Left colon (tissue), 2 donors: ENCODE measurements at regions not wholly inside any gene's neighbourhood (a gene's known extent, or its start where the extent isn't known, plus 50 kb on each side); places are given as distances from the start of the nearest gene placed in this dataset.

Experiments used
- ATAC-seq: fragments of 200-7000 bp; cut with Tn5 transposase; one replicate; pipeline ENCODE4 v1.9.1; 2020; ENCODE audit warnings: mild to moderate bottlenecking, moderate library complexity
- DNase-seq, 2 donors: peaks; one replicate each; pipeline ENCODE4 v3.0.0-alpha.2; 2020
- intact Hi-C, 2 donors: fragments of 100-400 bp; cut with DNase I in 1 of 2; cut with micrococcal nuclease in 1 of 2; formaldehyde crosslinking; loops; one replicate each; pipeline versions ENCODE4 v1.11.2 to v1.14.0; 2022; cut with DNase I, micrococcal nuclease
- donor health status: DM: no; HTN: no; CAD: no.
- donor health status: DM: yes; HTN: yes; CAD: no.

- ATAC-seq (no peak), DNase-seq (no peak)
- intact Hi-C loops = no loop called here
Observed at GRCh38 chr10:104505521-104506042, 135.5 kb upstream of the SORCS3 start.

GRCh38 chr10:104509981-104510380 lies 131.1 kb upstream of the SORCS3 start:
- intact Hi-C loops = no loop called here
- DNase-seq (no peak), ATAC-seq (no peak)

GRCh38 chr10:104510644-104511043 lies 130.4 kb upstream of the SORCS3 start:
- intact Hi-C loops = no loop called here
- DNase-seq (no peak), ATAC-seq (no peak)

- DNase-seq = no peak
- intact Hi-C loops = no loop called here
- no peak for ATAC-seq
Observed at GRCh38 chr10:104512800-104513199, 128.3 kb upstream of the SORCS3 start.

- intact Hi-C loops = no loop called here
- ATAC-seq (no peak), DNase-seq (no peak)
Observed at GRCh38 chr10:104515678-104516199, 125.4 kb upstream of the SORCS3 start.

- DNase-seq (no peak), ATAC-seq (no peak)
- intact Hi-C loops = no loop called here
Observed at GRCh38 chr10:104516986-104517385, 124.1 kb upstream of the SORCS3 start.

GRCh38 chr10:104517946-104518345 lies 123.1 kb upstream of the SORCS3 start:
- ATAC-seq = no peak
- DNase-seq = no peak
- intact Hi-C loops = no loop called here

- intact Hi-C loops = no loop called here
- no peak for DNase-seq
- ATAC-seq = no peak
Observed at GRCh38 chr10:104518891-104519290, 122.2 kb upstream of the SORCS3 start.

- intact Hi-C loops = no loop called here
- DNase-seq (no peak), ATAC-seq (no peak)
Observed at GRCh38 chr10:104520653-104521052, 120.4 kb upstream of the SORCS3 start.

- ATAC-seq (no peak), DNase-seq (no peak)
- intact Hi-C loops = no loop called here
Observed at GRCh38 chr10:104521901-104522694, 119.0 kb upstream of the SORCS3 start.

GRCh38 chr10:104526188-104526587 lies 114.9 kb upstream of the SORCS3 start:
- ATAC-seq (no peak), DNase-seq (no peak)
- intact Hi-C loops = no loop called here

GRCh38 chr10:104527013-104527412 lies 114.1 kb upstream of the SORCS3 start:
- intact Hi-C loops = no loop called here
- ATAC-seq (no peak), DNase-seq (no peak)

GRCh38 chr10:104540181-104540580 lies 100.9 kb upstream of the SORCS3 start:
- DNase-seq = no peak
- ATAC-seq = no peak

GRCh38 chr10:104541820-104542219 lies 99.3 kb upstream of the SORCS3 start:
- intact Hi-C loops = no loop called here
- ATAC-seq (no peak), DNase-seq (no peak)

More at GRCh38 chr10:104540181-104540580, 100.9 kb upstream of the SORCS3 start:
- intact Hi-C loops = no loop called here

GRCh38 chr10:104546336-104546735 lies 94.8 kb upstream of the SORCS3 start:
- DNase-seq (no peak), ATAC-seq (no peak)
- intact Hi-C loops = no loop called here

- no peak for DNase-seq
- ATAC-seq = no peak
Observed at GRCh38 chr10:104546756-104547155, 94.3 kb upstream of the SORCS3 start.

GRCh38 chr10:104548090-104548489 lies 93.0 kb upstream of the SORCS3 start:
- DNase-seq (no peak), ATAC-seq (no peak)
- intact Hi-C loops = no loop called here

More at GRCh38 chr10:104546756-104547155, 94.3 kb upstream of the SORCS3 start:
- intact Hi-C loops = no loop called here

GRCh38 chr10:104556831-104557230 lies 84.3 kb upstream of the SORCS3 start:
- ATAC-seq (no peak), DNase-seq (no peak)
- intact Hi-C loops = no loop called here

- no peak for ATAC-seq
- DNase-seq = no peak
- intact Hi-C loops = no loop called here
Observed at GRCh38 chr10:104557966-104558365, 83.1 kb upstream of the SORCS3 start.

GRCh38 chr10:104559935-104560334 lies 81.2 kb upstream of the SORCS3 start:
- intact Hi-C loops = no loop called here
- DNase-seq (no peak), ATAC-seq (no peak)

GRCh38 chr10:104563051-104563450 lies 78.0 kb upstream of the SORCS3 start:
- intact Hi-C loops = no loop called here
- ATAC-seq (no peak), DNase-seq (no peak)
